HepG2 (cell line): ENCODE measurements at regions not wholly inside any gene's neighbourhood (a gene's known extent, or its start where the extent isn't known, plus 50 kb on each side); places are given as distances from the start of the nearest gene placed in this dataset.

Experiments used
- ATAC-seq: fragments of 200-7000 bp; cut with Tn5 transposase; 3 replicates; pipeline ENCODE4 v1.9.1; 2020; ENCODE audit warnings: mild to moderate bottlenecking, moderate library complexity
- BruUV-seq: library from RNA; stranded (reverse); fragments of 400-500 nt; replicated peaks from 2 replicates; lab custom pipeline; 2021; lab: Mats Ljungman, UMichigan
- CTCF ChIA-PET: fragments of 300-600 bp; formaldehyde crosslinking; extraction: SDS; loops from one replicate; lab custom pipeline; 2021; ENCODE audit warnings: low total read pairs, inconsistent platforms, low intra/inter-chr PET ratio; lab: Yijun Ruan, JAX
- POLR2A ChIA-PET: fragments of 350-600 bp; sonication (Branson Sonifier 250); formaldehyde crosslinking; loops from one replicate; lab custom pipeline; 2020; ENCODE audit warnings: antibody characterized with exemption, inconsistent platforms; lab: Yijun Ruan, JAX
- DNase-seq: peaks from one replicate; pipeline ENCODE4 v3.0.0-alpha.2; 2015; ENCODE audit warnings: low spot score
- FAIRE-seq: peaks from 3 replicates; lab custom pipeline; 2011; peaks lifted over from hg19 to GRCh38; lab: Jason Lieb, UNC
- H2AFZ ChIP-seq: one replicate; pipeline ENCODE4 v1.6.1; 2011; ENCODE audit warnings: low read length, inconsistent platforms
- H3K27ac ChIP-seq: fragments of 300-600 bp; 3 replicates; pipeline ENCODE4 v1.8.0; 2011; ENCODE audit warnings: mixed run types, mild to moderate bottlenecking, mixed read lengths, low read length, inconsistent platforms; ENCODE audit not compliant: insufficient read depth; ENCODE audit errors: extremely low read length
- H3K27me3 ChIP-seq, 2 experiments: fragments of 200-600 bp in 1 of 2; 2 replicates in 1 of 2; 3 replicates in 1 of 2; pipeline versions ENCODE4 v1.6.0 to v1.8.0; 2011; ENCODE audit warnings: low read length in 2 of 2, mild to moderate bottlenecking in 2 of 2, moderate library complexity in 2 of 2, inconsistent platforms in 1 of 2; ENCODE audit not compliant: insufficient read depth in 2 of 2, control insufficient read depth in 1 of 2
- H3K36me3 ChIP-seq, 2 experiments: fragments of 200-600 bp in 1 of 2; replicated peaks in 1 of 2; 2 replicates in 1 of 2; 3 replicates in 1 of 2; pipeline versions ENCODE4 v1.5.1 to v1.8.0; 2011; ENCODE audit warnings: low read length in 2 of 2, inconsistent platforms in 1 of 2; ENCODE audit not compliant: insufficient read depth in 2 of 2, control insufficient read depth in 1 of 2
- H3K4me1 ChIP-seq: 2 replicates; pipeline ENCODE4 v1.5.1; 2012; ENCODE audit warnings: low read length, inconsistent platforms; ENCODE audit not compliant: insufficient read depth
- H3K4me2 ChIP-seq: 2 replicates; pipeline ENCODE4 v1.6.0; 2011; ENCODE audit warnings: low read depth, low read length, inconsistent platforms
- H3K4me3 ChIP-seq, 3 experiments: fragments of 200-600 bp in 1 of 3; sonication (generic), shearing (Covaris generic) in 1 of 3; replicated peaks in 1 of 3; 2 replicates each; pipeline ENCODE4 v1.5.1; 2011 to 2016; ENCODE audit warnings: low read length in 3 of 3, inconsistent platforms in 2 of 3, low read depth in 2 of 3, mild to moderate bottlenecking in 2 of 3, control low read depth in 1 of 3, mixed read lengths in 1 of 3; ENCODE audit not compliant: insufficient read depth in 1 of 3
- H3K79me2 ChIP-seq: one replicate; pipeline ENCODE4 v1.6.1; 2011; ENCODE audit warnings: low read length, inconsistent platforms; ENCODE audit not compliant: insufficient read depth
- H3K9ac ChIP-seq: 2 replicates; pipeline ENCODE4 v1.6.0; 2011; ENCODE audit warnings: mild to moderate bottlenecking, low read depth, low read length, inconsistent platforms; ENCODE audit not compliant: insufficient read depth
- H3K9me3 ChIP-seq: 2 replicates; pipeline ENCODE4 v1.5.1; 2012; ENCODE audit warnings: mild to moderate bottlenecking, low read length
- H4K20me1 ChIP-seq: 2 replicates; pipeline ENCODE4 v1.6.0; 2011; ENCODE audit warnings: inconsistent platforms, mild to moderate bottlenecking, low read length, moderate library complexity; ENCODE audit not compliant: insufficient read depth
- ATF7 ChIP-seq, 2 experiments: fragments of 450-650 bp in 1 of 2; sonication (generic) in 1 of 2; formaldehyde crosslinking in 1 of 2; IDR thresholded peaks; 2 replicates each; pipeline versions ENCODE4 v1.4.0 to v1.6.1; 2016 to 2020; ENCODE audit warnings: antibody characterized with exemption in 1 of 2, mild to moderate bottlenecking in 1 of 2, missing genetic modification reagents in 1 of 2
- GTF2F1 ChIP-seq: fragments of 150-350 bp; IDR thresholded peaks from 2 replicates; pipeline ENCODE4 v1.6.1; 2014; ENCODE audit warnings: low read length
- MAX ChIP-seq: IDR thresholded peaks from 2 replicates; pipeline ENCODE4 v1.6.1; 2012; ENCODE audit warnings: inconsistent platforms
- NFE2L2 ChIP-seq: fragments of 150-350 bp; IDR thresholded peaks from 2 replicates; pipeline ENCODE4 v1.6.1; 2014; ENCODE audit warnings: low read length
- PATZ1 ChIP-seq: sonication (generic); formaldehyde crosslinking; IDR thresholded peaks from 2 replicates; pipeline ENCODE4 v1.4.0; 2020; ENCODE audit warnings: missing genetic modification reagents
- ZNF350 ChIP-seq: sonication (generic); formaldehyde crosslinking; IDR thresholded peaks from 2 replicates; pipeline ENCODE4 v1.4.0; 2020; ENCODE audit warnings: mild to moderate bottlenecking, low read depth, missing genetic modification reagents, borderline replicate concordance
- ZNF512 ChIP-seq: sonication (generic); formaldehyde crosslinking; IDR thresholded peaks from 2 replicates; pipeline ENCODE4 v1.4.0; 2020; ENCODE audit warnings: mild to moderate bottlenecking, missing genetic modification reagents
- ZNF816 ChIP-seq: sonication (generic); formaldehyde crosslinking; IDR thresholded peaks from 2 replicates; pipeline ENCODE4 v1.8.0; 2022; ENCODE audit warnings: missing genetic modification reagents, mild to moderate bottlenecking, borderline replicate concordance
- WGBS: methylation state at CpG from one replicate; pipeline ENCODE4 v1.1.6; 2017; ENCODE audit warnings: low lambda C conversion rate; 5-methylcytosine and 5-hydroxymethylcytosine counted together
- in situ Hi-C: cut with HindIII; loops from 2 replicates; pipeline ENCODE4 v1.10.0; 2017; ENCODE audit warnings: low pct_unique_long_range_greater_than_20kb; ENCODE audit not compliant: extremely low pct_ligation_motif_present
- intact Hi-C: fragments of 100-400 bp; cut with micrococcal nuclease; formaldehyde crosslinking; loops from one replicate; pipeline ENCODE4 v1.10.0; 2022; ENCODE audit not compliant: unreplicated experiment

GRCh38 chr7:155145477-155146255 lies 75.5 kb downstream of the HTR5A start (continued):
- TF ChIP-seq ZNF512 (CRISPR knock-in tag) (no peak), PATZ1 (CRISPR knock-in tag) (no peak), GTF2F1 (no peak)
- TF ChIP-seq, all 625 proteins: peak for 0

GRCh38 chr7:155147172-155147571 lies 77.0 kb downstream of the HTR5A start:
- no peak for DNase-seq
- Histone ChIP-seq H3K4me3 (no peak overlapping the region), H3K9ac (no peak overlapping the region), H3K9me3 (no peaks in the 10 kb centered on the region), H4K20me1 (no peaks in the 10 kb centered on the region), H3K36me3 (no peaks in the 10 kb centered on the region), H3K4me1 (no peaks in the 10 kb centered on the region), H3K79me2 (no peaks in the 10 kb centered on the region), H3K4me2 (no peak overlapping the region), H3K27me3 (peaks cover 0 to 25% of the 10 kb centered on the region in 2 experiments; a peak in 3 of 5 replicates), H3K27ac (no peak overlapping the region), H2AFZ (no peak overlapping the region)
- no TSS peak for BruUV-seq
- no peak for FAIRE-seq
- no peak for ATAC-seq
- intact Hi-C loops = no loop called here
- TF ChIP-seq NFE2L2 = 0 out of 2 replicates have a peak, but pooled peaks have one; percentile 22
- no peak for TF ChIP-seq ZNF816 (CRISPR knock-in tag)
- no peak for TF ChIP-seq ZNF350 (CRISPR knock-in tag)
- TF ChIP-seq ATF7 (IDR thresholded peaks at IDR 0.05) = no peak
- no peak for TF ChIP-seq ATF7 (CRISPR knock-in tag; IDR thresholded peaks at IDR 0.05)
- TF ChIP-seq MAX = no peak
- in situ Hi-C loops = no loop called here
- ChIA-PET POLR2A (no interaction called here), CTCF (no interaction called here)
- WGBS = 2% methylated on average over 1 of the region's 1 CpG
